ENCODE measurements at regions not wholly inside any gene's neighbourhood (a gene's known extent, or its start where the extent isn't known, plus 50 kb on each side); places are given as distances from the start of the nearest gene placed in this dataset.

DNA sequence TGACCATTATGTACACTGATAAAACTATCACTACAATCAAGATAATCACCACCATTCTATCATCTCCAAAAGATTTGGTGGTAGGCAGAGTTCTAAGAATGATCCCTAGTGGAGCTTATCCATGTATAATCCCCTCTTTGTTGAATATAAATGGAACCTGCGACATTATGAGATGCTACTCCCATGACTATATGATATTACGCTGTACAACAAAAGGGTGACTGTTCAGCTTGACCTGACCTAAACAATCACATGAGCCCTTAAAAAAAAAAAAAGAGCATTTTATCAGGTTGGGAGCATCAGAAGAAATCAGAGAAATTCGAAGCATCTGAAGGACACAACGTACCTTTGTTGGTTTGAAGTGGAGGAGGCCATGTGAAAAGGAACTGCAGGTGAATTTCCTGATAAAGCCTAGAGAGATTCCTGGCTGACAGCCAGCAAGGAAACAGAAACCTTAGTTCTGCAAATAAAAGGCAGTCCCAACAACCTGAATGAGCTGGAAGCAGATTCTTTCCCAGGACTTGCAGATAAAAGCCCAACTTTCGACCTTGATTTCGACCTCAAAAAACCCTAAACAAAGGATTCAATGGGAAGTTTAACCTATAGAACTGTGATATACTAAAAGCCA is 270.7 kb downstream of the ADRA2A start:
- H3K4me3 ChIP-seq (ENCODE audit: low read depth, low read length), result no peak overlapping the region
- DNase-seq (ENCODE audit: low read depth, low spot score), result no peak
- ChIA-PET CTCF (no interaction called here), POLR2A (no interaction called here)
- TF ChIP-seq, protein P1, sequence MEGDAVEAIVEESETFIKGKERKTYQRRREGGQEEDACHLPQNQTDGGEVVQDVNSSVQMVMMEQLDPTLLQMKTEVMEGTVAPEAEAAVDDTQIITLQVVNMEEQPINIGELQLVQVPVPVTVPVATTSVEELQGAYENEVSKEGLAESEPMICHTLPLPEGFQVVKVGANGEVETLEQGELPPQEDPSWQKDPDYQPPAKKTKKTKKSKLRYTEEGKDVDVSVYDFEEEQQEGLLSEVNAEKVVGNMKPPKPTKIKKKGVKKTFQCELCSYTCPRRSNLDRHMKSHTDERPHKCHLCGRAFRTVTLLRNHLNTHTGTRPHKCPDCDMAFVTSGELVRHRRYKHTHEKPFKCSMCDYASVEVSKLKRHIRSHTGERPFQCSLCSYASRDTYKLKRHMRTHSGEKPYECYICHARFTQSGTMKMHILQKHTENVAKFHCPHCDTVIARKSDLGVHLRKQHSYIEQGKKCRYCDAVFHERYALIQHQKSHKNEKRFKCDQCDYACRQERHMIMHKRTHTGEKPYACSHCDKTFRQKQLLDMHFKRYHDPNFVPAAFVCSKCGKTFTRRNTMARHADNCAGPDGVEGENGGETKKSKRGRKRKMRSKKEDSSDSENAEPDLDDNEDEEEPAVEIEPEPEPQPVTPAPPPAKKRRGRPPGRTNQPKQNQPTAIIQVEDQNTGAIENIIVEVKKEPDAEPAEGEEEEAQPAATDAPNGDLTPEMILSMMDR (IDR thresholded peaks at IDR 0.05; ENCODE audit: insufficient read depth, low read length, missing control alignments), result no peak

DNA sequence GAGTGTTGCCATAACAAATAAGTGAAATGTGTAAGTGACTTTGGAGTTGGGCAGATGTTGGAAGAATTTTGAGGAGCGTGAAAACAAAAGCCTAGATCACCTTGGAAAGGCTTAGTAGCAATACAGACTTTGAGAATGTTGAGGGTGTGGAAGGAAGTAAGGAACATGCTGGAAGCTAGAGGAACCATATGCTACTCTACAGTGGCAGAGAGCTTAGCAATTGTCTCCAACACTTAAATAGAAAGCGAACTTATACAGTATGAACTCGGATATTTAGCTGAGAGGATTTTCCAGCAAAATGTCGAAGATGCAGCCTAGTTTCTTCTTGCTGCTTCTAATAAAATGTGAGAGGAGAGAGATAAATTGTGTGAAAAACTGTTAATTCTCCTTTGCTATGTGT is 271.2 kb downstream of the ADRA2A start:
- DNase-seq (ENCODE audit: low read depth, low spot score), result no peak
- H3K4me3 ChIP-seq (ENCODE audit: low read depth, low read length), result no peak overlapping the region
- ChIA-PET CTCF (no interaction called here), POLR2A (no interaction called here)
- TF ChIP-seq, protein P1 (IDR thresholded peaks at IDR 0.05; ENCODE audit: insufficient read depth, low read length, missing control alignments), result no peak

DNA sequence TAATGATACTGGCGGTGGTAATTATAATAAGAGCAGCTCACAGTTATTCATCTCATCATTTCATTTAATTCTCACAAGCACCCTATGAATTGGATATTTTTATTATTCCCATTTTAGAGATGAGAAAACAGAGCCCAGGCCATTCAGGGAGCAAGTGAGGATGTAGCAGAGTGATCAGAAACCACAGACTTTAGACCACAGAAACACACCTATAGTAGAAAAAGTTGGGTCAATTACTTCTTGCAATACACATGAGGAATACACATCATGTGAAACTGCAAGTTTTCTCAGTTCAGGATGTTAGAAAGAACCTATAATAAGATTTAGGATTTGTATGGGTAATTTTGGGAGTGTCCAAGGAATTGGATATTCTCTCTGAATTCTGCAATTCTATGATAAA is 278.0 kb downstream of the ADRA2A start:
- TF ChIP-seq, protein P1 (IDR thresholded peaks at IDR 0.05; ENCODE audit: insufficient read depth, low read length, missing control alignments), result no peak
- DNase-seq (ENCODE audit: low read depth, low spot score), result no peak
- ChIA-PET CTCF (no interaction called here), POLR2A (no interaction called here)
- H3K4me3 ChIP-seq (ENCODE audit: low read depth, low read length), result no peak overlapping the region

DNA sequence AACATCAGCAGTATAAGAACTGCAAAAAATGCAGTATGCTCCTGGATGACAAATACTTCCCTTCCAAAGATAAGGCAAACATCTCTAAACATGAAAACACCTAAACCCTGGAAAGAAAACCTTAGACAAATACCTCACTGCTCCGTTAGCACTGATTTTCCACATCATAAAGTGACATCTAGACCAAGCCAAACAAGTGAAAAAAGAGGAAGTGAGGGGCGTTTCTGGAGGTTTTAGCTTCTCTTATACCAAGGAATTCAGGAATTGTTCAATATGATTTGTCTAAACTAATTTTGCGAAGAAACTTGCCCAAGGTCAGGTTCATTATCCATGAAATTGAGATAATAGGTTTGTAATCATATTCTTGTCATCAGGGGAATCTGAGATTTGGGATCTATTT is 279.7 kb downstream of the ADRA2A start:
- H3K4me3 ChIP-seq (ENCODE audit: low read depth, low read length), result no peak overlapping the region
- no peak for DNase-seq (ENCODE audit: low read depth, low spot score)
- ChIA-PET POLR2A (no interaction called here), CTCF (no interaction called here)
- TF ChIP-seq, protein P1 (IDR thresholded peaks at IDR 0.05; ENCODE audit: insufficient read depth, low read length, missing control alignments), result no peak

DNA sequence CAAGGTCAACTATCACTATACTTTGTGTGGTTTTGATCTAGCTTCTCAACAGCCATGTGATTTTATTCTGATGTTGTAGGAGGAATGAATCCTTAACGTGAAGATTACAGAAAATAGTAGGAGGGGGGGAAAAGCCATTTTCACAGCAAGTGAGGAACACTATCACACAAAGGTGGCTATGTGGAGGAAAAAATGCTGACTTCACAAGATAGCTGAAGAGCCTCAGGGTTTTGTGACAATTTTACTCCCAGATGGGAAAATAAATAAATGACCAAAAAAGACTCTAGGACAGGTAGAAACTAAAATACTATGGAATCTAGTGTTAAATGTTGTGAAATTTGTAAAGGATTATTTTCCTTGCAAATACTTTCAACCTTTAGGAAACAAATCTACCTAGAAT is 281.0 kb downstream of the ADRA2A start:
- ChIA-PET CTCF (interaction anchor here (0.7 kb wide), 1 partner anchor 281 kb away, joined by 3 read pairs; the partner anchor contains the start of gene ADRA2A), POLR2A (no interaction called here)
- TF ChIP-seq, protein P1 (IDR thresholded peaks at IDR 0.05; ENCODE audit: insufficient read depth, low read length, missing control alignments), result no peak
- H3K4me3 ChIP-seq (ENCODE audit: low read depth, low read length), result no peak overlapping the region
- DNase-seq (ENCODE audit: low read depth, low spot score), result no peak

DNA sequence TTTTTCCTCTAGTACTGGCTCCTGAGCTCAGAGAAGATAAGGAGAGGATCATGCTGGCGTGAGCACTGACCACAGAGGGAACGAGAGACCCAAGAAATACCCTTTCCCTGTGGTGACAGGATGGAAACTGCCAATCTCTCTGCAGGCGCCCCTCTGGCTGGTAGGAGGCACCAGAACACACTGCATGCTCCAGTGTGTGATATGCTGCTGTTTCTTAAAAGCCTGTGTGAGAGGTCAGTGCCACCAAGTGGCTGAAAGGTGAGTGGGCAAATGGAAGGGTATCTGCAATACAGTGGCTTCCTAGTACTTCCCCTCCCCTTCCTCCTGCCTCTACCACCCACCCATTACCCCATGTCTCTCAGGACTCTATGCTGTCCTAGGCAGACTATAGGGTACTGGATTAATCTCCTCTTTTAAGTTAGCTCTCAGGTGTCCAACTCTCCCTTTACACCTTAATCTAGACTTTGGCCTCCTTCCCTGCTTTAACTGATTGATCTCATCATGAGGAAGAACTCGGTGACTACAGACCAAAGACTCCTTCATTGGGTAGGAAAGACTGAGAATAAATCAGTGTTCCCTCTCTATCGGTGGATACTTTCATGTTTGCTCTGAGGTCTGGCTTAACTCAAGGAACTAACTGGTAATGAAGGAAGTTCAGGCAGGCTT is 283.6 kb downstream of the ADRA2A start:
- ChIA-PET CTCF (interaction anchor here (0.8 to 1.7 kb wide), 2 partner anchors 11 to 459 kb away, joined by 3 to 4 read pairs; no protein-coding TSS in a partner anchor), POLR2A (no interaction called here)
- TF ChIP-seq, protein P1 (IDR thresholded peaks at IDR 0.05; ENCODE audit: insufficient read depth, low read length, missing control alignments), result peak; percentile 44
- H3K4me3 ChIP-seq (ENCODE audit: low read depth, low read length), result no peak overlapping the region
- no peak for DNase-seq (ENCODE audit: low read depth, low spot score)

All from AG04449 (cell line).